ENCODE measurements at regions not wholly inside any gene's neighbourhood (a gene's known extent, or its start where the extent isn't known, plus 50 kb on each side); places are given as distances from the start of the nearest gene placed in this dataset.

GRCh38 chr2:145029081-145029480 lies 509.2 kb upstream of the ZEB2 start:
- no peak for DNase-seq (ENCODE audit: low read depth in 2 of 2)

DNA sequence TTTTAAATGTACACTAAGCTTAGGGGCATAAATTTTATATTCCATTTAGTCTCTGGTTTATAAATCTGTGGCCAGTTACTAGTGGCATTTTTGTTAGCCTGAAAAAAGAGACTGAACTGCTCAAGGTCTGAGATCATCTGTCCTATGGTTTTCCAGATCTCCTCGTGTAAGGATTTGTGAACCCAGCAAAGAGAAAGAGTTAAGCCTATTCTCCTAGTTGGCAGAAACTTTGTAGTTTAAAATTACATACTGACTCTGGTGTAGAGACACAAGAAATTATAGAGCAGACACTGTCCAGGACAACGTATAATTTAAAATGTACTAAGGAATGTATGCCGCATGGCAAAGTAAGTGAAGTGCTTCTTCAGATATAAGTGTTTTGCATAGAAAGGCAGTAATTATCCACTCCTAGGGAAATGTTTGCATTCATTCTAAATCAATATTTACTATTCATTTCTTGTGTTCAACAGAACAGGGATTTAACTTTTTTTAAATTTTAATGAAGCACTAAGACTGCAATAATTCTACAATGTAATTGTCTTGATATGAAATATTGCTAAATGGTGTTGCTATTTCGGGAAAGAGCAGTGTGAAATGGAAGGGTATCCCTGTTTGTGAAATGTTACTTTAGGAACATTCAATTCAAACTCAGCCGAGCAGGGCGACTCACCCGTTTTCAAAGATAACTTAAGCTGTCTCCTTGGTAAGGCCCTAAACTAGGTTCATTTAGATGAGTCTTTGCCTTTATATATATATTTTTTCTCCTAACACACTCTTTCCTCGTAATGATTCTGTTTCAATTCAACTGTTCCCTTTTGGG lies 508.4 kb upstream of the ZEB2 start:
- no peak for DNase-seq (ENCODE audit: low read depth in 2 of 2)

- no peak for DNase-seq (ENCODE audit: low read depth in 2 of 2)
Observed at GRCh38 chr2:145026456-145027455, 506.8 kb upstream of the ZEB2 start.

DNA sequence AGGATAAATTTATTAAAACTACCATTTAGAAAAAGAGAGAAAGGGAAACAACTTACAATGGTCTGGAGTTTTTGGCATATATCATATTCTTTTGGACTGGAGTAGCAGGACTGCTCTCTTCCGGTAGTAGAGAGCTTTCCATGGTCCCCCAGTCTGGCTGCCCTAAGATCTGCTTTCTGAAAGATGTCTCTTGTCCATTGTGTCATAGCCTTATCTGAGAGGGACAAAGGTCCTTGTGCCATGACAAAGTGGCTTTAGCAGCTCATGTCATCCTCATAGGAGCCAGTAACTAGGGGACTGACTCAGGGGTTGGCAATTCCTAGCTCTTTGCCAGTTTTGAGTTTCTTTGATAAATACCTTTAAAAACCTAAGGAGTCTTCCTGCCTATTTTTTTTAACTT lies 505.5 kb upstream of the ZEB2 start:
- no peak for DNase-seq (ENCODE audit: low read depth in 2 of 2)

DNA sequence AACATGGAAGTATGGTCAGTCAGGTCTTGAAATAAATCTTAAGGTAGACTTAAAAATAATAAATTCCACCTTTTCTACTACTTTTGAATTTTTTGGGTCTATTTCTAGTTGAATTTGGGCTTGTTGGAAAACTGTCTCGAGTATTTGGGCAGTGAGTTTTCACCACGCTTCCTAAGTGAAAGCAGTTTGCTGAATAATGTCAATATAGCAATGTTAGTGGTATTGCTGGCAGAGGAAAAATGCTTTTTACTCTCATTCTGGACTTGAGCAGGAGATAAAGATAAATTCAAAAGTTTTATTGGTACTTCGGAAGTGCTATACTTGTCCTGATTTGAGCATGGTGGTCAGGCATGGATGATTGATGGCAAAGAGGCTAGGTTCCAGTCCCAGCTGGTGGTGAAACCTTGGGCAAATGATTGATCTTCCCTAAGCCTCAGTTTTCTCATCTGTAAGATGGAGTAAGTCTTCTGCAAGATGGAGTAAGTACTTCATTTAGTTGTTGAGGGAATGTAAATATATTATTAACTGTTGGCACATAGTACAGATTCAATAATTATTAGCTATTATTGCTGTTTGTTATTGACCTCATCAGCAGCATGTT lies 503.5 kb upstream of the ZEB2 start:
- no peak for DNase-seq (ENCODE audit: low read depth in 2 of 2)

DNA sequence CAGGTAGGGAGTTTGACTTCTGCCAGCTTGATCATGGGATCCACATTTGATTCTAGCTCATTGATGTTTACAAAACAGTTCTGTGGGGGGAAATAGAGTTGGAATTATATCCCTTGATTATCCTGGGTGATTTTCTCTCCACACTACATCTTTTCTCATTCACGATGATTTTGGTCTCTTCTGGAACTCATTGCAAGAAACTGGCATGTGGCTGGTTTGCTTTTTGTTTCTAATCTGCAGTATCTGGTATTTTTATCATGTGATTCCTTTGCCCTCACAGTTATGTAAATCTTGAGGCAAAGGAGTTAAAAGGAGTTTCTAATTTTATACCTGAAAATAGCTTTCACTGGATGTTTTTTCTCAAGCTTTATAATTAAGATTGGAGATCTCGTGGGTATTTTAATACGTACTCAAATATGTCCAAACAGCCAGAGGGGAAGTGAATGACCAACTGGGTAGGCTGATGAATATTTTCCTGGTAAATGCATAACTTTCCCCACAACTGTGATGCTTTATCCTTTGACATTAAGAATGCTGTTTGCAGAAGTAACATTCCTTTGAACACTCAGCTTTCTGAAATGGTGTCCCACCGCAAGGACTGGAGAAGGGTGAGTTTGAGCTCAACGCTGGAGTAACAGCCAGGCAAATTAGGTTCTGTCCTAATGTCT lies 502.9 kb upstream of the ZEB2 start:
- DNase-seq (ENCODE audit: low read depth in 2 of 2): no peak

GRCh38 chr2:145021962-145022665 lies 502.2 kb upstream of the ZEB2 start:
- no peak for DNase-seq (ENCODE audit: low read depth in 2 of 2)

DNA sequence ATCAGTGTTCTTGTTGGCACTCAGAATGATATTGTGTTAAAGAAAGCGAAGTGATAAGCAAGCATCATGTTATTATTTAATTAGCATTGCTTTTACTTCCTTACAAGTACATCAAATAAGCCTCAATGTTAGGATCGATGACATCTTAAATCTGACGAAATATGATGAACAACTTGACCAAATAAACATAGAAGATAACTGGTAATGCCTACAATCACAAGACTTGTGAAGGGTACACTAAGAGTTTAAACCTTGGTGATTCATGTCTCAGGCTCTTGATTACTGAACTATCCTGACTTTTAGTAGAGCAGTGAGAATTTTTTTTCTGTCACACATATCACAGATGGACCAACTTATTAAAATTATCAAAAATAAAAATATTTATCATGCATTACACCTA lies 500.8 kb upstream of the ZEB2 start:
- no peak for DNase-seq (ENCODE audit: low read depth in 2 of 2)

DNA sequence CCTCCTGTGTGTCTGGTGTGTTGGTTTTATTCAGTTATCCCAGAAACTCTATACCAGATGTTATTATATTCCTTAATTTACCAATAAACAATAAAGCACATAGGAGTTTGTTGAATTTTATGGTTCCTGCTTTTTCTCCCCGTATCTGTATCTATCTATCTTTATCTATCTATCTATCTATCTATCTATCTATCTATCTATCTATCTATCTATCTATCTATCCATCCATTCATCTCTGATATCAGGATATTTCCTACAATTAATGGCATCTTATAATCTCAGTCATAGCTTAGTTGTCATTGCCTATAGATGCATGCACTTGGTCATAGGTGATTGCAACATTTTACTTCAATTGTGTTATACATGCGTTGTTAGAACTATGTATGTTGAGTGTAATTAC lies 500.2 kb upstream of the ZEB2 start:
- no peak for DNase-seq (ENCODE audit: low read depth in 2 of 2)

DNA sequence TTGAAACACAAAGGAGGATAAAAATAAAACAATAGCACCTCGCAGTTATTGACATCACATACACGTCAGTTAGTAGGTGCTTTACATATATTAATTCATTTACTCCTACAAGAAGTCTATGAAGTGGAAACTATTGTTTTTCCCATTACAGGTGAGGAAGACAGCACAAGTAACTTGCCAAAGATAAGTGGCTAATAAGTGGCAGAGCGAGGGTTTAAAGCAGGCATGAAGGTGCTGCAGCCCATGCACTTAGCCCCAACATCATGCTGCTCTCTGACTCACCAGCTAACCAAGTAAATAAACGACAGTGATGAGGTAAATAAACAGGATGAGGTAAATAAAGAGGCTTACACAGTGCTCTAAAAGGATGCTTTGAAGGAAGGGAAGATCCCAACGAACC lies 498.6 kb upstream of the ZEB2 start:
- DNase-seq (ENCODE audit: low read depth in 2 of 2): no peak

DNA sequence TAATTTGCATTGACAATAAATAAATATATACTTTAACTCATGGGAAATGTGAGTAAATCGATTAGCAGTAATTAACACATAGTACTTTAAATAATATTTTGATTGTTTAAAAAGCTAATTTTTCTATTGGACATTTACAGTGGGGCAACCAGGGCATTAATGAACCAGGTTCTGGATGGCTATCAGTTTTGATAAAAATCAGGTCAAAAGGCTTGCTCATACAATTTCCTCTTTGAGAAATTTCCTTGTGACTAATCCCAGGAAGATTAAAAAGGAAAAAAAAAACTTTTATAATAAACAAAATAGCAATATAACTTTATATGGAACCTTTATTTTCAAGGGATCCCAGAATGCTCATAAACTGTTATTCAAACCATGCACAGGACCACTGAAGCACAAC lies 497.2 kb upstream of the ZEB2 start:
- no peak for DNase-seq (ENCODE audit: low read depth in 2 of 2)

- DNase-seq (ENCODE audit: low read depth in 2 of 2): no peak
Observed at GRCh38 chr2:145016711-145017110, 496.8 kb upstream of the ZEB2 start.

DNA sequence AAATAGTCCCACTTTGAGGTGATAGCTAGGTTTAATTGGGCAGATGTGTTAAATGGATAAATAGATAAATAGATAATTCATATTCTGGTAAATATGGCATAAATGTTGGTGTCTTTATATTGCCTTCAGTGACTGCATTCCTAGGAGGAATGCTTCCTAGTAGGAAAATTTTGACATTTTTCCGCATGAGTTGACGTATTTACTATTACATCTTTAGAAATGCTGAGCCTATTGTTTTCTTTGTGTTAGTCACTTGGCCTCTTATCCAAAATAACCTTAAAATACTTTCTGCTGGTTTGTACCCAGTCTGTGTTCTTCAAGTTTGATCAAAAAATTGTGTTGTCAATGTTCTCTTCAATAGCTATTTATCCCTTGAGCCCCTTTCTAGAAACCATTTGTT lies 495.6 kb upstream of the ZEB2 start:
- DNase-seq (ENCODE audit: low read depth in 2 of 2): no peak

- DNase-seq (ENCODE audit: low read depth in 2 of 2): no peak
Observed at GRCh38 chr2:145012806-145013205, 492.9 kb upstream of the ZEB2 start.

DNA sequence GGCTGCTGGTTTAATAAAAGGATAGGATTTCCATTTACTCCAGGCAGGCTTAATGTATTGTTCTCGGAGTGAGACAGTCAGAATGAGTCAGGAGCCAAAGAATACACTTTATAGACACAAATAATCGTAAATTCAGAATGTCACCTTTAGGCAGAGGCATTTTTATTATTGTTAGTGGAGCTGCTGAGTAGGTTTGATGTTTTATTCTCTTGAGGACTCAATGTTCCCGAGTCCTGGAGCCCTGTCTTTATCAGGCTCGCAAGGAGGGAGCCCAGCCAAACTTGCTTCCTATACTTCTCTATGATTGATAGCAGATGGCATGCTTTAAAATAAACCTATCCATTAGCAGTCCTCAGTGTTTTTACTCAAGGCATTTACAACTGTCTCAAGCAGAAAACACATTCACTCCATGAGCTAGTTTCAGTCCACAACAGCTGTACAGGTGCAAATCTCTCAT lies 492.3 kb upstream of the ZEB2 start:
- no peak for DNase-seq (ENCODE audit: low read depth in 2 of 2)

DNA sequence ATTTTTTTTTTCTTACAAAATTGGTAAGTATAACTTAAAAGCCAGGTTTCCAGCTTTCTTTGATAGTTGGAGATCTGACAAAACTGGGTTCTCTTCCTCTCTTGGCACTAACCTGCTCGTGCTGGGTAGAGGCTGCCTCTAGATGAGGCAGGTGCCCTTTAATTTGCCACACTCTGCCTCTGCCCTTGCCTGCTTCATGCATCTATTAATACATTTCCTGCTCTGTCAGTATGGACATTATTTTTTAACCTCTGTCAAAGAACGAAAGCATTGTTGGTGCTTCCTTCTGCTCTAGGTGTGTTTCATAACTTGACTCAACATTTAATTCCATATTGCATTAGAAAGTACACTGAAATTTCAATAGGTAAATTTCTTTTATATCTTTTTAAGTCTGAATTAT lies 490.7 kb upstream of the ZEB2 start:
- DNase-seq (ENCODE audit: low read depth in 2 of 2): no peak

DNA sequence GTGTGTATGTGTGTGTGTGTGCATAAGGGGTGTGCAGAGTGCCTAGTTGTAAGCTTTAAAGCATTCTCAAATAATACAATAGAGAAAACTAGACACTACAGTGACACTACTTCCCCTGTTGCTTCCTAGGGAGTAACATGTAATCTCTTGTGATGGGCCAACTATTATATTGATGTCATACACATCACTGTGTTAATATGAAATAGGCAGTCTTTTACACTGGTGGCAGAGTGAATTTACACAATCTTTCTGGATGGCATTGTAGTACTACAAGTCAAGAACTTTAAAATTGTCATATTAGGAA lies 488.0 kb upstream of the ZEB2 start:
- DNase-seq (ENCODE audit: low read depth in 2 of 2): no peak

DNA sequence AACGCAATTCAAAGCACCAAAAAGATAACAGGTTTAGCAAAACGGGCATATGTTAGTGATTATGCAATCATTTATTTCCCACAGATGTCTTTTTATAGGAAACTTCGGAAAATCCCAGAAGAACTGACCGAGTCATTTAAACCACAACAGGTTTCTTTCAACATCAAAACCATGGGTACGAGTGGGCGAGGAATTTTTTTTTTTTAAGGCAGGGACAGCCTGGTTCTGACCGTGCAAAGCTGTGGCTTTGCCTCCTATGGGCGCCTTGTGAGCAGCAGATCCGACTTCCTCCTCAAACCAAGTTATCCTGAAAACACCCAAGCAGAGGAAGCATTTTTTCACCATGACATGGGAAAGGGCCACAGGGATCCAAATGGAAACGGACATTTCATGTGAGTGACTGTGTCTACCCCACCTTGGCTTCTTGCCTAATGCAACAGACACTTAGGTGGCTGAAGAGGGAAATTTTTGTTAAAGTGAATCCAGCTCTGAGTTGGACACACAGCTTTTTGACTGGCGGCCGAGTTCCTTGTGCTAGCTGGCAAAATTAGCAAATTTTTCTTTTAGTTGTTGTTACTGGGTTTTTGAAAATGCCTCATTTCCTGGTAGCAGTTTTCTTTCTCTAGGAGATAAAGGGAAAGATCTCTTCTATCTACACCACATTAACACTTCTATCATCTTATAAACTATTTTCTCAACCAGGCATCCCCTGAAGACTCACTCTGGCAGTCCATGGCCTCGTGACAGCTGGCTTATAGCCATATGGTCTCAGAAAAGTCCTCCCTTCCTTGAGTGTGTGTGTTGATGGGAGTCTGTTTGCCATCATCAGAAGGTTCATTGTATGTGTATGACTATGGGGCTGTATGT lies 487.4 kb upstream of the ZEB2 start:
- no peak for DNase-seq (ENCODE audit: low read depth in 2 of 2)

DNA sequence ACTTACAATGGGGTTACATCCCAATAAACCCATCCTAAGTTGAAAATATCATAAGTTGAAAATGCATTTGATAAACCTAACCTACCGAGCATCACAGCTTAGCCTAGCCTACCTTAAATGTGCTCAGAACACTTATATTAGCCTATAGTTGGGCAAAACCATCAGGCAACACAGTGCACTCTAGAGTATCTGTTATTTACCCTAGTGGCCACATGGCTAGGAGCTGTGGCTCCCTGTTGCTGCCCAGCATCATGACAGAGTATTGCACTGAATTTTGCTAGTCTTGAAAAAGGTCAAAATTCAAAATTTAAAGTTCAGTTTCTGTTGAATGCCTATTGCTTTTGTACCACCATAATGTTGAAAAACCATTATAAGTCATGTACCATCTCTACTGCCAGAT lies 482.7 kb upstream of the ZEB2 start:
- DNase-seq (ENCODE audit: low read depth in 2 of 2): no peak

DNA sequence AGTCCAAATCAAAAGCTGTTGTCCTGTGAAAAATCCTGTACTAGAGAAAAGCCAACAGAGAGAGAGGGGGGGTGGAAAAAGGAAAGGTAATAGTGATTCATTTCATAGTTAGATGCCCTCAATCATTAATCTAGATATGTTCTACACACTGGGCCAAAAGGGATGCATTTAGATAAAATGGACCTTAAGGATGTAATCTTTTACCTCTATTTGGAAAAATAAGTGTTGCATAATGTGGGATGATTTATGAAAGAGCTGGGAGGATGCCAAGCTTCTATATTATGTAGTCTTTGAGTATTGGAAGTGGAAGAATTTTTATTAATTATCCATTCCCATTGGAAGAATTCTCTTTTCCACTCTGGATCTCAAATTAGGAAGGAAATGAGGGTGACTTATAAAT lies 480.5 kb upstream of the ZEB2 start:
- no peak for DNase-seq (ENCODE audit: low read depth in 2 of 2)

All from stimulated activated CD8-positive, alpha-beta memory T cell treated with anti-CD3 and anti-CD28 coated beads, Interleukin-2, amount 100 ng/mL, for 1 hour (primary cell).